Erythroblast (primary cell): ENCODE measurements at regions not wholly inside any gene's neighbourhood (a gene's known extent, or its start where the extent isn't known, plus 50 kb on each side); places are given as distances from the start of the nearest gene placed in this dataset.

Experiments
- GATA1 ChIP-seq: IDR thresholded peaks from 2 replicates; pipeline ENCODE4 v1.6.1; 2011; ENCODE audit warnings: low read depth, mild to moderate bottlenecking, control low read depth, low read length, moderate library complexity
- POLR2A ChIP-seq: IDR thresholded peaks from 2 replicates; pipeline ENCODE4 v1.6.1; 2011; ENCODE audit warnings: mild to moderate bottlenecking, low read length

DNA sequence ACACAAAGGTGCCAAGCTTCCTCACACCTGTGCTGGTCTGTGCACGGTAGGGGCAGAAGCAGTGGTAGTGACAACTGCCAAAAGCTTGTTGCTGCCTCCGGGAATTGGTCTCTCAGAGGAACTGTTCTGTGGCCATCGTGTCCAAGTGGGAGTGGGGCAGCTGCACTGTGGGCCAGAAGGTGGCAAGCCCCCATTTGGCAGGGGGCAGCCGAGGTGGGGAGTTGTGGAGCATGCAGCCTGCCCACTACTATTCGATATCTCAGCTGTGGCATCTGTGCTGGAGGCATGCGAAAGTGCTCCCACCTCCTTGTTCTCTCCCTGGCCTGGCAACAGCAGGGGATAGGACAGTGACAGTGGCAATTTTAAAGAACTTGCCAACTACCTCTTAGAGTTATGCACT lies 192.8 kb downstream of the TBX22 start:
- no peak for TF ChIP-seq POLR2A
- TF ChIP-seq GATA1, result no peak
